Mesodermal cell (in vitro differentiated cells): ENCODE measurements at regions not wholly inside any gene's neighbourhood (a gene's known extent, or its start where the extent isn't known, plus 50 kb on each side); places are given as distances from the start of the nearest gene placed in this dataset.

Experiments
- H3K27ac ChIP-seq: 2 replicates; pipeline ENCODE4 v1.7.0; 2013; ENCODE audit warnings: mild to moderate bottlenecking, low read depth, low read length, moderate library complexity; ENCODE audit not compliant: severe bottlenecking
- H3K36me3 ChIP-seq: 2 replicates; pipeline ENCODE4 v1.7.1; 2013; ENCODE audit warnings: mild to moderate bottlenecking, low read length, moderate library complexity; ENCODE audit not compliant: control insufficient read depth, insufficient read depth
- H3K4me1 ChIP-seq: one replicate; pipeline ENCODE4 v1.7.1; 2013; ENCODE audit warnings: mild to moderate bottlenecking, low read length; ENCODE audit not compliant: insufficient read depth, control insufficient read depth, poor library complexity, severe bottlenecking
- H3K4me3 ChIP-seq: 2 replicates; pipeline ENCODE4 v1.7.0; 2013; ENCODE audit warnings: low read length, control low read depth, mild to moderate bottlenecking; ENCODE audit not compliant: insufficient read depth, poor library complexity, severe bottlenecking; ENCODE audit errors: extremely low read depth
- H3K9me3 ChIP-seq: 2 replicates; pipeline ENCODE4 v1.7.1; 2013; ENCODE audit warnings: mild to moderate bottlenecking, low read length, moderate library complexity; ENCODE audit not compliant: control insufficient read depth
- WGBS, 2 experiments: methylation state at CpG; one replicate each; pipeline ENCODE4 v1.1.5; 2013; ENCODE audit warnings: missing lambda C conversion rate in 2 of 2; ENCODE audit not compliant: insufficient coverage in 2 of 2; 5-methylcytosine and 5-hydroxymethylcytosine counted together

DNA sequence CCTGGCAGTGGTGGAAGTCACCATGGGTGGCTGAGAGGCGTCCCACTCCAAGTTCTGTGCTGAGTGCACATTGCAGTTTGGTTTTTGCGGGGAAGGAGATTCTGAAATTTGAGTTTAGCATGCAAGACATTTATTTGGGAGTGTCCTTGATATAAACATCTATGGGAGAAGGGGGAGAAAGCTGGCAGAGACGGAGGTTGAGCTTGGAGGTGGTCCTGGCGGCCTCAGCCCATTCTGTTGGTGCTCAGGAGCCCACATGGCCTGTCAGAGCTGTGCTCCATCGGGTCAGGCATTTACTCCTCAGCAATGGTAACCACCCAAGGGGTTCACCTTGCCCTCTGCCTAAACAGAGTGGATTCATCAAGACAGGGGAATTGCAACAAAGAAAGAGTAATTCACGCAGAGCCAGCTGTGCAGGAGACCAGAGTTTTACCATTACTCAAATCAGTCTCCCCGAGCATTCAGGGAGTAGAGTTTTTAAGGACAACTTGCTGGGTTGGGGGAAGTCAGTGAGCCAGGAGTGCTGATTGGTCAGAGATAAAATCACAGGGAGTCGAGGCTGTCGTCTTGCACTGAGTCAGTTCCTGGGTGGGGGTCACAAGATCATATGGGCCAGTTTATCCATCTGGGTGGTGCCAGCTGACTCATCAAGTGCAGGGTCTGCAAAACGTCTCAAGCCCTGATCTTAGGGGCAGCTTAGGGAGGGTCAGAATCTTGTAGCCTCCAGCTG is 323.3 kb upstream of the TMEM132C start:
- 69 to 71% methylated on average over 5 to 7 of the region's 10 CpGs for WGBS, 2 experiments

DNA sequence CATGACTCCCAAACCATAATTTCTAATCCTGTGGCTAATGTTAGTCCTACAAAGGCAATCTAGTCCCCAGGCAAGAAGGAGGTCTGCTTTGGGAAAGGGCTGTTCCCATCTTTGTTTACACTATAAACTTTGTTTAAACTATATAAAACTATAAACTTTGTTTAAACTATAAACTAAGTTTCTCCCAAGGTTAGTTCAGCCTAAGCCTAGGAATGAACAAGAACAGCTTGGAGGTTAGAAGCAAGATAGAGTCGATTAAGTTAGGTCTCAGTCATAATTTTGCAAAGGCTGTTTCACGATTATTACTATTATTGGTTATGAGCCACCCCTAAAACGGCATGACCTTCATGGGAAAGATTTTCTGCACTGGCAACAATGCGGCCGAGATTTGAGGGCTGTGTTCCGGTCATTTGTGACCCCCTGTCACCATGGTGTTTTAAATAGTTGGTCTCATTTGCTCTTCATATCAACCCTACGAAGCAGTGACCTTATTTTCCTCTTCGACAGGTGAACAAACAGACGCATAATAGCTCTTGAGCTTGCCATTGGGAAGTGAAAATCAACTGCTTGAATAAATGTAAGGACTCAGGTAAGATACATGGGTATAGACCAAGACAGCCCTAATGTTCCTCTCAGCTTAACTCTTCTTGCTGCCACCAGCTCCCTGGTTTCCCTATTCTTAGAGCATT is 322.6 kb upstream of the TMEM132C start:
- H3K4me1 ChIP-seq, result peaks cover 22% of the 10 kb centered on the region
- no peak overlapping the region for H3K27ac ChIP-seq
- H3K36me3 ChIP-seq, result no peaks in the 10 kb centered on the region
- H3K9me3 ChIP-seq, result no peaks in the 10 kb centered on the region
- H3K4me3 ChIP-seq, result no peak overlapping the region
- WGBS, 2 experiments, result 97 to 98% methylated on average over 5 to 9 of the region's 9 CpGs

More for the DNA sequence above, 323.3 kb upstream of the TMEM132C start:
- no peaks in the 10 kb centered on the region for H3K36me3 ChIP-seq
- no peaks in the 10 kb centered on the region for H3K9me3 ChIP-seq
- no peak overlapping the region for H3K4me3 ChIP-seq
- peaks cover 22% of the 10 kb centered on the region for H3K4me1 ChIP-seq
- H3K27ac ChIP-seq, result peak overlapping the region; percentile 57

DNA sequence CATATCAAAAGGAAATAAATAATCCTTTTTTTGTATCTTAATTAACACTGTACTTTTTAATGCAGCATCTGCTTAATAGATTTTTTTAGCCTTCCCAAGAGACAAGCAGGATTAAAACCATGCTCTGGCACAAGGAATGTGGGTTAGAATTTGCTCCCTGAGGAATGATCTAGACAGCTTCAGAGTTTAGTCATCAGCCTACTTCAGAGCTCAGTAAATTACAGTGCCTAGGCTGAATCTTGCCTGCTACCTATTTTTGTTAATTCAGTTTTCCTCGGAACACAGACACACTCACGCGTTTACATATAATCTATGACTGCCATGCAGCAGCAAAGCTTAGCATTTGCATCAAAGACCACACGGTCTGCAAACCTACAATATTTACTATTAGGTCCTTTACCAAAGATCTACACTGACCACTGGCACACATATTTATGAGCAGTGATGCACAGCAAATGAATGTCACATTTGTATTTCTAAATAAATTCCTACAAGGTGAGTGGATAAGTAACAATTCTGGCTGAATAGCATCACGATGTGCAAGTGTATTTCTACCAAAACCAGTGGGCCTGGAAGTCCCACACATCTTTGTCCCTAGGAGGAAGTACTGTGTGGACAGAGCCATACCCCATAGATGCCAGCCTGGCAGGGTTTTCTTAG is 309.8 kb upstream of the TMEM132C start:
- 83 to 95% methylated on average over 4 to 5 of the region's 5 CpGs for WGBS, 2 experiments
- H3K9me3 ChIP-seq, result no peaks in the 10 kb centered on the region
- no peaks in the 10 kb centered on the region for H3K36me3 ChIP-seq
- H3K4me1 ChIP-seq, result no peaks in the 10 kb centered on the region
- H3K27ac ChIP-seq, result no peak overlapping the region
- no peak overlapping the region for H3K4me3 ChIP-seq

DNA sequence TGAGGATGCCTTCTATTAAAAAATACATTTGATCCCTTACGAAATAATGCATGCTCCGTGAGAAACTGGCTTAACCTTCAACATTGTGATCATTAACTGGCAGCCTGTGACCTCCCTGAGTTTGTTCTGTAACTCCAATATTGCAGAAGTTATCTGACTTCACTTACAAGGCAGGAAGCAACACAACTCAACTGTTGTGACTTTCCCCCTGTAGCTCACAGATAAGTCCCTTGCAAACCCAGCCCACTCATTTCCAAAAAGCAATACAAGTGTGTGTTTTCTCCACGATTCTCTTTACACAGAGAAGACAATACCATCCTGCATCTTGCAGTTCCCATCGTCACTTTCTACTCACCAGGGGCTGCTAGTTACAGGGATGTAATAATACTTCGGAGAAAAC is 304.7 kb upstream of the TMEM132C start:
- H3K36me3 ChIP-seq, result no peaks in the 10 kb centered on the region
- no peak overlapping the region for H3K4me3 ChIP-seq
- H3K9me3 ChIP-seq, result no peaks in the 10 kb centered on the region
- WGBS, 2 experiments, result 77 to 95% methylated on average over 3 of the region's 5 CpGs
- H3K4me1 ChIP-seq, result no peaks in the 10 kb centered on the region
- H3K27ac ChIP-seq, result no peak overlapping the region

DNA sequence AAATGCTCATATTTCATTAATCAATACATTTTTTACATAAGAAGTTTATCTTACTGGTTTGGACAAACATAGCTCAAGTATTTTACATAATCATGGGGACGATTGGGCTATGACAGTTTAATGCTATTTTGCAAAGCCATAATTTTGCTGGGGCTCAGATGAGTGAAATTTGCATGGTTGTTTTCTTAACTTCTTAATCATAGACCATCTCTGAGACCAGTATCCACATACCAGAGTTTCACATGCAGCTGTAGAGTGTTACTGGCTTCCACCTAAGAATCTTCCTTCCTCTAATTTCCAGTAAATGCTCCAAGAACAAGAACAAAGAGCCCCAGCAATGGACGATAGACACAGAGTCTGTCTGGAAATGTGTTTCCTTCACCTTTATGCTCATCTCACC is 303.0 kb upstream of the TMEM132C start:
- H3K9me3 ChIP-seq, result no peaks in the 10 kb centered on the region
- no peak overlapping the region for H3K4me3 ChIP-seq
- no peaks in the 10 kb centered on the region for H3K4me1 ChIP-seq
- WGBS, 2 experiments, result no CpG with 5 or more reads among the region's 2 CpGs
- H3K36me3 ChIP-seq, result no peaks in the 10 kb centered on the region
- H3K27ac ChIP-seq, result no peak overlapping the region

DNA sequence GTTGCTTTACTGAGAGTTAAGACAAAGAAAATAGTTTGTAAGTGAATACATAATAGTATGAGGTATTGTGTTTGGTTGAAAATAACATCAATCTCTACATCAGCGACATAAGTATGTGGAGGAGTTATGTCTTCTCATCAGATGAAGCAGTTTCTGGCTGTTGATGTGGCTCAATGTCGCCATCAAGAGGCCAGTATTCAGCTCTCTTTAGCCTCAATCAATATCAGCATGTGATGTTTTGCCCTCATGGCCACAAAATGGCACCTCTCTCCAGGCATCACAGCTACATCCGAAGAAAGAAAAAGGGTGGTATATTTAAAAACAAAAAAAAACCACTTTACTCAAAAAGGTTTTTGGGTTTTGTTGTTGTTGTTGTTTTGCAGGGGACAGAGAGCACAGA is 302.3 kb upstream of the TMEM132C start:
- H3K27ac ChIP-seq, result no peak overlapping the region
- H3K4me1 ChIP-seq, result no peaks in the 10 kb centered on the region
- 86% methylated on average over 1 of the region's 3 CpGs; no CpG with 5 or more reads in 1 of the 2 experiments for WGBS, 2 experiments
- no peaks in the 10 kb centered on the region for H3K36me3 ChIP-seq
- no peaks in the 10 kb centered on the region for H3K9me3 ChIP-seq
- H3K4me3 ChIP-seq, result no peak overlapping the region

DNA sequence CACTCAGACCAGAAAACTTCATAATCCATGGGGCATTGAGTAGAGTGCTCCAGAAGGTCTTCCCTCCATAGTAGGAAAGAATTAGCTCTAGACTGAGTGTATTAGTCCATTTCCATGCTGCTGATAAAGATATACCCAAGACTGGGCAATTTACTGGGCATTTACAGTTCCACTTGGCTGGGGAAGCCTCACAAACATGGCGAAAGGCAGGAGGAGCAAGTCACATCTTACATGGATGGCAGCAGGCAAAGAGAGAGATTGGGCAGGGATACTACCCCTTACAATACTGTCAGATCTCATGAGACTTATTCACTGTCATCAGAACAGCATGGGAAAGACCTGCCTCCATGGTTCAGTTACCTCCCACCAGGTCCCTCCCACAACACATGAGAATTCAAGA is 300.6 kb upstream of the TMEM132C start:
- no peaks in the 10 kb centered on the region for H3K9me3 ChIP-seq

DNA sequence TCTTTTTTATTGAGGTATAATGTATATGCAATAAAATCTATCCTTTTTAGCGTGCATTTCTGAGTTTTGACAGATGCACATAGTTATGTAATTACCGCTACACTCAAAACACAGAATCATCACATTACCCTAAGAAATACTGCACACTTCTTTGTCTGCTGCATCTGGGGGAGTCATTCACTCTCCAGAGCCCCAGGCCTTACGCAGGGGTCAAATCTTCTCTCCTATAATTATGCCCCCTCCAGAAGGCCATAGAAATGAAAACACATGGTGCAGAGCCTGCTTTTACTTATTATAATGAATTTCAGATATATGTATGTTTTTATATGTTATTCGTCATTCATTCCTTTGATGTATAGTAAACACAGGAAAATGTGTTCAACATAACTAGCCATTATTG is 296.5 kb upstream of the TMEM132C start:
- no peak overlapping the region for H3K27ac ChIP-seq
- H3K4me3 ChIP-seq, result no peak overlapping the region
- no peaks in the 10 kb centered on the region for H3K4me1 ChIP-seq
- no peaks in the 10 kb centered on the region for H3K36me3 ChIP-seq
- 100% methylated on average over 1 of the region's 4 CpGs for WGBS, 2 experiments
- no peaks in the 10 kb centered on the region for H3K9me3 ChIP-seq

More for the DNA sequence above, 300.6 kb upstream of the TMEM132C start:
- Histone ChIP-seq H3K27ac (no peak overlapping the region), H3K4me1 (no peaks in the 10 kb centered on the region), H3K4me3 (no peak overlapping the region), H3K36me3 (no peaks in the 10 kb centered on the region)
- 90 to 100% methylated on average over 1 of the region's 1 CpG for WGBS, 2 experiments

DNA sequence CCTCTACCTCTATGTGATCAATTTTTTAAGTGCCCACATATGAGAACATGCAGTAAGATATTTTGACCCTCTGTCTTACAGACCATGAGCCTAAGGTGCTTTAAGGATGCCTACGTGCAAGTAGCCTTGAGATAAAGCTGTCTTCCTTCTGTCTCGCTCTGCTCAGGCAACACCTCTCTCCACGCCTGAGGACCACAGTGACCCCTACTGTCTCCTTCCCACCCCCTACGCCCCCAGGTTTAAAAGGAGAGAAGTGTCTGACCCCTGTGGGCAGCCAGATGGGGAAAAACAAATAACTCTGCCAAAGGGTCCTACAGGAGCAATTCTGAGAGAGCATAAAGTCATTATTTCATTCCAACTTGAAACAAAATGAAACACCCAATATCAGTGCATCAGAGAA is 286.4 kb upstream of the TMEM132C start:
- H3K36me3 ChIP-seq, result no peaks in the 10 kb centered on the region
- H3K4me1 ChIP-seq, result no peaks in the 10 kb centered on the region
- no peaks in the 10 kb centered on the region for H3K9me3 ChIP-seq
- WGBS, 2 experiments, result 64 to 80% methylated on average over 2 to 4 of the region's 4 CpGs
- H3K27ac ChIP-seq, result no peak overlapping the region
- H3K4me3 ChIP-seq, result no peak overlapping the region

DNA sequence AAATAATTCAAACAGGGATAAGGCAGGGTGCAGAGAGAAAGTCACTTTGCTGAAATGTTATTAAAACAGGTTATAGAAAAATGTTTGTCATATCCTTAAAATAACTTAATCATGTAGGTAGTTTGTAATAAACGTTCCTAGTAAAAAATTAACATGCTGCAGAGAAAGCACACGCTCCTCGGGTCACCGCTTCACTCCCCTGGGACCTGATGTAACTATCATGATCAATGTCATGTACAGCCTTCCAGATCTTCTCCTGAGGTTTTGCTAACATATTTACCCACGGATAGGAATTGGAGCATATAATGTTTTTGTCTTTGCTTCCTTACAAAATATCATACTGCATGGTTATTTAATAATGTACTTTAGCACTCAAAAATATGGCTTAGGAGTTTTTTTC is 285.1 kb upstream of the TMEM132C start:
- H3K27ac ChIP-seq, result no peak overlapping the region
- H3K9me3 ChIP-seq, result no peaks in the 10 kb centered on the region
- H3K4me3 ChIP-seq, result no peak overlapping the region
- 93 to 94% methylated on average over 3 of the region's 5 CpGs for WGBS, 2 experiments
- no peaks in the 10 kb centered on the region for H3K4me1 ChIP-seq
- no peaks in the 10 kb centered on the region for H3K36me3 ChIP-seq
